Transverse colon (tissue), 4 donors: ENCODE measurements at regions not wholly inside any gene's neighbourhood (a gene's known extent, or its start where the extent isn't known, plus 50 kb on each side); places are given as distances from the start of the nearest gene placed in this dataset.

Source experiments
- DNase-seq: peaks from one replicate; pipeline ENCODE4 v3.0.0-alpha.2; 2019
- H3K27ac ChIP-seq, 4 donors: fragments of 200-600 bp; sonication (generic); 2 replicates each; pipeline ENCODE4 v1.5.1; 2016 to 2018; ENCODE audit warnings: inconsistent platforms in 4 of 4
- H3K27me3 ChIP-seq: fragments of 200-600 bp; sonication (generic); 2 replicates; pipeline ENCODE4 v1.5.1; 2017; ENCODE audit warnings: inconsistent platforms
- H3K36me3 ChIP-seq, 4 donors: fragments of 200-600 bp; sonication (generic); 2 replicates each; pipeline ENCODE4 v1.5.1; 2017 to 2019; ENCODE audit warnings: inconsistent platforms in 4 of 4
- H3K4me1 ChIP-seq, 4 donors: fragments of 200-600 bp; sonication (generic); 2 replicates each; pipeline ENCODE4 v1.5.1; 2017 to 2020; ENCODE audit warnings: inconsistent platforms in 4 of 4
- H3K4me3 ChIP-seq, 4 donors: fragments of 200-600 bp; sonication (generic); 1 replicate in 1 of 4; 2 replicates in 3 of 4; pipeline versions ENCODE4 v1.5.1 to v1.6.1; 2017 to 2019; ENCODE audit warnings: inconsistent platforms in 4 of 4
- H3K9me3 ChIP-seq, 2 donors: fragments of 200-600 bp; sonication (generic); 2 replicates each; pipeline ENCODE4 v1.5.1; 2017 to 2019; ENCODE audit warnings: inconsistent platforms in 2 of 2
- EP300 ChIP-seq: sonication (generic); formaldehyde crosslinking; IDR thresholded peaks from one replicate; pipeline ENCODE4 v1.6.1; 2017; ENCODE audit warnings: antibody characterized with exemption, low read depth
- POLR2A ChIP-seq: fragments of 450-650 bp; IDR thresholded peaks from one replicate; pipeline ENCODE4 v1.6.1; 2016; ENCODE audit warnings: antibody characterized with exemption, mild to moderate bottlenecking, moderate library complexity
- POLR2AphosphoS5 ChIP-seq, 3 donors: sonication (generic); formaldehyde crosslinking; IDR thresholded peaks; one replicate each; pipeline ENCODE4 v1.6.1; 2016; ENCODE audit warnings: antibody characterized with exemption in 3 of 3
- WGBS, 2 donors: methylation state at CpG; one replicate each; pipeline ENCODE4 v1.1.5; 2018; ENCODE audit warnings: low coverage in 1 of 2; 5-methylcytosine and 5-hydroxymethylcytosine counted together
- in situ Hi-C, 4 donors: fragments of 200-750 bp; cut with MboI; loops; one replicate each; pipeline versions ENCODE4 v1.15.0 to v1.15.1; 2017; ENCODE audit warnings: low sequenced_read_pairs in 3 of 4, low pct_ligation_motif_present in 1 of 4, low pct_unique_long_range_greater_than_20kb in 1 of 4
- intact Hi-C: fragments of 100-400 bp; cut with DNase I; formaldehyde crosslinking; loops from one replicate; pipeline ENCODE4 v1.15.1; 2023; ENCODE audit warnings: low total_unique reads
- TF ChIP-seq, protein P1 (sequence below), 5 experiments: fragments of 200-600 bp in 3 of 5; fragments of 450-650 bp in 2 of 5; sonication (generic) in 3 of 5; IDR thresholded peaks; 1 replicate in 2 of 5; 2 replicates in 3 of 5; pipeline ENCODE4 v1.5.1; 2016 to 2017; ENCODE audit warnings: antibody characterized with exemption in 5 of 5, inconsistent platforms in 3 of 5, mild to moderate bottlenecking in 2 of 5, moderate library complexity in 1 of 5

DNA sequence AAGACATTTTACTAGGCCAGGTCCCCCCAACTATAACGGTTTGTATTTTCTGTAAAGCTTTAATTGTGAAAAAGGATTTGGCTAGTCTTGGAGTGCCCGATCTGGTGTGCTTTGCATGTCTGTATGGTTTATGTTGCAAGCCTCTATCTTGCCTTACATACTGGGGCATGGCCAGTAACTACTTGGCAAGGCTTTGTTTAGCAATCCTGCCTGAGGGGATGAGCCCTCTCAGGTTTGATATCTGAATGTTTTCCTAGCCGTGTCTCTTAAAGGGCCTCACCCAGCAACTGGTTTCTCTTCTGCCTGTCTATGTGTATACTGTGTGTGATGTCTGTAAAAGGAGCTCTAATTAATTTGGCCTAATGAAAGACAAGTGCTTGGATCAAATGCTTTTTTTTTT lies 61.3 kb upstream of the SPINK5 start:
- intact Hi-C loops = no loop called here
- in situ Hi-C loops = no loop called here
- H3K4me1 ChIP-seq = no peaks in the 10 kb centered on the region
- H3K27me3 ChIP-seq = no peaks in the 10 kb centered on the region
- DNase-seq = no peak
- TF ChIP-seq, protein P1, sequence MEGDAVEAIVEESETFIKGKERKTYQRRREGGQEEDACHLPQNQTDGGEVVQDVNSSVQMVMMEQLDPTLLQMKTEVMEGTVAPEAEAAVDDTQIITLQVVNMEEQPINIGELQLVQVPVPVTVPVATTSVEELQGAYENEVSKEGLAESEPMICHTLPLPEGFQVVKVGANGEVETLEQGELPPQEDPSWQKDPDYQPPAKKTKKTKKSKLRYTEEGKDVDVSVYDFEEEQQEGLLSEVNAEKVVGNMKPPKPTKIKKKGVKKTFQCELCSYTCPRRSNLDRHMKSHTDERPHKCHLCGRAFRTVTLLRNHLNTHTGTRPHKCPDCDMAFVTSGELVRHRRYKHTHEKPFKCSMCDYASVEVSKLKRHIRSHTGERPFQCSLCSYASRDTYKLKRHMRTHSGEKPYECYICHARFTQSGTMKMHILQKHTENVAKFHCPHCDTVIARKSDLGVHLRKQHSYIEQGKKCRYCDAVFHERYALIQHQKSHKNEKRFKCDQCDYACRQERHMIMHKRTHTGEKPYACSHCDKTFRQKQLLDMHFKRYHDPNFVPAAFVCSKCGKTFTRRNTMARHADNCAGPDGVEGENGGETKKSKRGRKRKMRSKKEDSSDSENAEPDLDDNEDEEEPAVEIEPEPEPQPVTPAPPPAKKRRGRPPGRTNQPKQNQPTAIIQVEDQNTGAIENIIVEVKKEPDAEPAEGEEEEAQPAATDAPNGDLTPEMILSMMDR (IDR thresholded peaks at IDR 0.05) = no peak
- TF ChIP-seq POLR2AphosphoS5 (IDR thresholded peaks at IDR 0.05) (no peak), POLR2A (no peak), EP300 (no peak)
- H3K4me3 ChIP-seq = no peak overlapping the region
- H3K9me3 ChIP-seq = peaks cover 22 to 26% of the 10 kb centered on the region in 2 donors
- 76 to 77% methylated on average over 3 of the region's 3 CpGs for WGBS, 2 donors
- no peaks in the 10 kb centered on the region for H3K36me3 ChIP-seq
- no peak overlapping the region for H3K27ac ChIP-seq

DNA sequence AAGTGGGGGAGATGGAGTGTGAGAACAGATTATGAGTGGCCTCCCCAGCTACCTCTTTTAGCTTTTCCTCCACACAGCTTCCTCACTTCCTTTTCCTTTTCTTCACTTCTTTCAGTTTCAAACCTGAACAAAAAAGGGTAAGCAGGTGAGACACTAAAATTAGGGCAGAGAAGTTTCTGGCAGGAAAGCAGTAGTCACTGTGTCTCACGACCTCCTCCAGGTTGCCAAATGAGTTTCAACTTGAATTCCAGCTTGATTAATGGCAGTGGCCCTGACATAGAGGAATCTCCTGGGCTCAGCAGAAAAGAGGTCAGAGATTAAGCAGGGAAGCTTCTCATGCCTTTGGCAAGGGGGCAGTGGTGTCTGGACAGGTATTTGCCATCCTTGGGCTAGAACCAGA lies 63.7 kb upstream of the SPINK5 start:
- in situ Hi-C loops (no loop called here), intact Hi-C loops (no loop called here)
- Histone ChIP-seq H3K27ac (no peak overlapping the region), H3K27me3 (no peaks in the 10 kb centered on the region), H3K9me3 (peaks cover 22 to 26% of the 10 kb centered on the region in 2 donors), H3K4me1 (no peaks in the 10 kb centered on the region), H3K4me3 (no peak overlapping the region), H3K36me3 (no peaks in the 10 kb centered on the region)
- no peak for TF ChIP-seq POLR2AphosphoS5 (IDR thresholded peaks at IDR 0.05)
- TF ChIP-seq EP300 = no peak
- TF ChIP-seq POLR2A = no peak
- TF ChIP-seq, protein P1 (IDR thresholded peaks at IDR 0.05) = no peak
- DNase-seq = no peak
- WGBS, 2 donors = 29 to 36% methylated on average over 1 of the region's 1 CpG

DNA sequence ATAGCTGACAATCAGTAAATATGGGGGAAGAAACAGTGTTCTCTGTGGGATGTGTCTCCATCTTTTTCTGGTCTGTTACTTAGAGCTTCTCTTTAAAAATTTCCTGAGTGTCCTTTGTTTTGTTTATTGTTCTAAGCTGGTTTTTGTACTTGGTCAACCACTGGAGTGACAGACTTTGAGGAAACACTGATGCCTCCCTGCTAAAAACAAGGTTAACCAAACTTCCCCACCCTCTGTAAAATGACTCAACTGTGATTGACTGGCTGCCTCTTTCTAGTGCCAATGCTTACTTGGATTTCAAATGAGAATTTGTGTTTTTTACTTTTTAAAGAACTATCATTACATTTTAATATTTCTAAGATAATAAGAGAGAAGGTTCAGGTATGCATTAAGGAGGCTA lies 65.1 kb upstream of the SPINK5 start:
- no peak overlapping the region for H3K4me3 ChIP-seq
- no peak overlapping the region for H3K27ac ChIP-seq
- H3K27me3 ChIP-seq = no peaks in the 10 kb centered on the region
- intact Hi-C loops (no loop called here), in situ Hi-C loops (no loop called here)
- H3K9me3 ChIP-seq = peaks cover 22 to 26% of the 10 kb centered on the region in 2 donors
- H3K36me3 ChIP-seq = no peaks in the 10 kb centered on the region
- no peaks in the 10 kb centered on the region for H3K4me1 ChIP-seq
- no peak for TF ChIP-seq POLR2A
- TF ChIP-seq, protein P1 (IDR thresholded peaks at IDR 0.05) = no peak
- TF ChIP-seq POLR2AphosphoS5 (IDR thresholded peaks at IDR 0.05) = no peak
- TF ChIP-seq EP300 = no peak
- DNase-seq = no peak

DNA sequence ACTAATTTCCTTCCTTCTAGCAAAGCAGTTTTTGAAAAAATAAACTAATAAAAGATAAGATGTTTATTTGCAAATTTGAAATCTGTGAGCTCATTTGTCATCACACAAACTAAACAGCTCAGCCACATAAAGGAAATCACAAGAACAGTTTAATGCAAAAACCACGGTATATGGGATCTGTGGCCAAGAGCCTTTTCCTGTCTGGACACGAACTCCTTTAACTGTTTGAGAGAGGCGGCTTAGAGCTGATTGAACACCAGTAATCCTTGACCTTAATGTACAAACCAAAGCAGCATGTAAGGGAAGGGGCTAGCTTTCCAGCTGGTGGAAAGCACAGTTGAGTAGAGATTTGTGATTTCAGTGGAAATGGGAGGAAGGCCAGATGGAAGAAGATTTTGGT lies 66.3 kb upstream of the SPINK5 start:
- Histone ChIP-seq H3K4me1 (no peaks in the 10 kb centered on the region), H3K4me3 (no peak overlapping the region), H3K27ac (no peak overlapping the region), H3K9me3 (peaks cover 18 to 20% of the 10 kb centered on the region in 2 donors), H3K27me3 (no peaks in the 10 kb centered on the region), H3K36me3 (no peaks in the 10 kb centered on the region)
- 55% methylated on average over 3 of the region's 3 CpGs; no CpG with 5 or more reads in 1 of the 2 donors for WGBS, 2 donors
- no peak for DNase-seq
- intact Hi-C loops = no loop called here
- in situ Hi-C loops = no loop called here
- TF ChIP-seq, protein P1 (IDR thresholded peaks at IDR 0.05) = no peak
- TF ChIP-seq POLR2AphosphoS5 (IDR thresholded peaks at IDR 0.05) (no peak), POLR2A (no peak), EP300 (no peak)
